ENCODE measurements at regions not wholly inside any gene's neighbourhood (a gene's known extent, or its start where the extent isn't known, plus 50 kb on each side); places are given as distances from the start of the nearest gene placed in this dataset.

DNA sequence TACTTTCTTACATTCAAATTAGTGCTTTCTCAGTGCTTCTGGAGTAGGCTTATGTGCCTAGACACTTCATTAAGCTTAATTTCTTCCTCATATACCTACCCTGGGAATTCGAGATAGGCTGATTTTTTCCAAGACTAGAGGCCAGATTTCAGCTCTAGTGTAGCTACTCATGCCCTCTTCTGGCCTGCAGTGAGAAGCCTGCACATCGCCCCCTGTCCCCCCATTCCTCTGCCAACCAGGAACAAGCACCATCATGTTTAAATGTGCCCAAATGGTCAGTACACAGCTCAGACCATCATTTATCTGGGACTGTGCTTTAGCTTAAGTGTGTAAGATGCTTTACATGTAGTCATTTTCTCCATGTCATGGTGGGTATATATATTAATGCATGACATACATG is 1218.8 kb upstream of the LRRTM1 start:
- no peak for DNase-seq
- Histone ChIP-seq H3K27me3 (no peaks in the 10 kb centered on the region), H3K9me3 (no peaks in the 10 kb centered on the region), H3K4me1 (no peaks in the 10 kb centered on the region), H3K4me3 (ENCODE audit: low read depth, low read length) (no peak overlapping the region), H3K36me3 (no peaks in the 10 kb centered on the region)
- TF ChIP-seq, protein P1, sequence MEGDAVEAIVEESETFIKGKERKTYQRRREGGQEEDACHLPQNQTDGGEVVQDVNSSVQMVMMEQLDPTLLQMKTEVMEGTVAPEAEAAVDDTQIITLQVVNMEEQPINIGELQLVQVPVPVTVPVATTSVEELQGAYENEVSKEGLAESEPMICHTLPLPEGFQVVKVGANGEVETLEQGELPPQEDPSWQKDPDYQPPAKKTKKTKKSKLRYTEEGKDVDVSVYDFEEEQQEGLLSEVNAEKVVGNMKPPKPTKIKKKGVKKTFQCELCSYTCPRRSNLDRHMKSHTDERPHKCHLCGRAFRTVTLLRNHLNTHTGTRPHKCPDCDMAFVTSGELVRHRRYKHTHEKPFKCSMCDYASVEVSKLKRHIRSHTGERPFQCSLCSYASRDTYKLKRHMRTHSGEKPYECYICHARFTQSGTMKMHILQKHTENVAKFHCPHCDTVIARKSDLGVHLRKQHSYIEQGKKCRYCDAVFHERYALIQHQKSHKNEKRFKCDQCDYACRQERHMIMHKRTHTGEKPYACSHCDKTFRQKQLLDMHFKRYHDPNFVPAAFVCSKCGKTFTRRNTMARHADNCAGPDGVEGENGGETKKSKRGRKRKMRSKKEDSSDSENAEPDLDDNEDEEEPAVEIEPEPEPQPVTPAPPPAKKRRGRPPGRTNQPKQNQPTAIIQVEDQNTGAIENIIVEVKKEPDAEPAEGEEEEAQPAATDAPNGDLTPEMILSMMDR (IDR thresholded peaks at IDR 0.05; ENCODE audit: low read depth, low read length), result no peak

DNA sequence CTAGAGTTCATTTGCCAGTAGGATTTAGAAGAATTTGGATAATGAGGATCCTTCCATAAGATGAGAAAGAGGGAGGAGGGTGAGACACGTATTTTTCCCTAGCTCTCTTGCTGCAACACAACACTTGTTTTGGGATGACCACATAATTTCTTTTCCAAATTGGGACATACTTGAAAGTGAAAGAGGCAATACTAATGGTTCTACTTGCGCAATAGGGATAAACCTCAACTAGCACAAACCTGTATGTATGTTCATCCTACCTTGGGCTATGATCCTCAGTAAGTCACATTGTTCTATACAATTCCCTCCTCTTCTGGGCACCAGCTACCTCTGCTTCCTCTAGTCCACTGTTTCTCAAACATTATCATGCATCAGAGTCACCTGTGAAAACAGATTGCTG is 1208.8 kb upstream of the LRRTM1 start:
- Histone ChIP-seq H3K4me3 (ENCODE audit: low read depth, low read length) (no peak overlapping the region), H3K36me3 (no peaks in the 10 kb centered on the region), H3K9me3 (no peaks in the 10 kb centered on the region), H3K4me1 (no peaks in the 10 kb centered on the region), H3K27me3 (no peaks in the 10 kb centered on the region)
- TF ChIP-seq, protein P1 (IDR thresholded peaks at IDR 0.05; ENCODE audit: low read depth, low read length), result no peak
- no peak for DNase-seq

DNA sequence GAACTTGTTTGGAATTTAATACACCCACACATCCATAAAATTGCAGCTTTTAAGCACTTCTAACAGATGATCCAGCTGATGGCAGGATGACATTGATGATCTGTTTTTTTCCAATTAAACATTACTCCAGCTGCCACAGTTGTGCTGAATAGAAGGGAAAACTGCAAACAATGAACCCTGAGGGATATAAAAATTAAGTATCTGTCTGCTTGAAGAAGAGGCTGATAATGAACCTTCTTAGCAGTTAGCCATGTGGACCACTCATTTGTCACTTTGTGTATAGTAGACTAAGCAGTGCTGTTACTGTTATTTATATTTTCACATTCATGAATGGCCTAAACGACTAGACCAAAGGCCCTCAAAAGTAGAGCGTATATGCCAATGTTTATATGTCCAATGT is 1201.0 kb upstream of the LRRTM1 start:
- Histone ChIP-seq H3K4me1 (no peaks in the 10 kb centered on the region), H3K27me3 (no peaks in the 10 kb centered on the region), H3K4me3 (ENCODE audit: low read depth, low read length) (no peak overlapping the region), H3K36me3 (no peaks in the 10 kb centered on the region), H3K9me3 (no peaks in the 10 kb centered on the region)
- TF ChIP-seq, protein P1 (IDR thresholded peaks at IDR 0.05; ENCODE audit: low read depth, low read length), result no peak
- DNase-seq, result no peak

DNA sequence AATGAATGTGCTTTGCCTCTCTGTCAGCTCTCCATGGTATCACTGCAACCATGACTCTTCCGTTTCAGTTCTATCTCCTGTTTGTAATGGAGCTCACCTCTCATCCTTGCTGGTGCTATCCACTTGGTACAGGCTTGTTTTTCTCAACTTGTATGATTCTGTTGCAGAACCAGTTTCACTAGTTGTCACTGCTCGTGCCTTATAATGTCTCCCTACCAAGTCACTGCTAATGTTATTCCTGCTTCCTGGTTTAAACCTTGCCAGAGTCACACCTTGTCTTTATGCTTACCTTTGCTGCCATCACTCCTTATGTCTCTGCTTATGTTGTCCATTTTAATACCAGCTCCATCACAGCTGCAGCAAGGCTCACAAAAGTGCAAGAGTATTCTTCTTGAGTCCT is 1191.0 kb upstream of the LRRTM1 start:
- no peaks in the 10 kb centered on the region for H3K27me3 ChIP-seq
- no peak for DNase-seq
- no peak overlapping the region for H3K4me3 ChIP-seq (ENCODE audit: low read depth, low read length)
- no peaks in the 10 kb centered on the region for H3K4me1 ChIP-seq
- no peaks in the 10 kb centered on the region for H3K9me3 ChIP-seq
- TF ChIP-seq, protein P1 (IDR thresholded peaks at IDR 0.05; ENCODE audit: low read depth, low read length), result no peak
- H3K36me3 ChIP-seq, result no peaks in the 10 kb centered on the region

DNA sequence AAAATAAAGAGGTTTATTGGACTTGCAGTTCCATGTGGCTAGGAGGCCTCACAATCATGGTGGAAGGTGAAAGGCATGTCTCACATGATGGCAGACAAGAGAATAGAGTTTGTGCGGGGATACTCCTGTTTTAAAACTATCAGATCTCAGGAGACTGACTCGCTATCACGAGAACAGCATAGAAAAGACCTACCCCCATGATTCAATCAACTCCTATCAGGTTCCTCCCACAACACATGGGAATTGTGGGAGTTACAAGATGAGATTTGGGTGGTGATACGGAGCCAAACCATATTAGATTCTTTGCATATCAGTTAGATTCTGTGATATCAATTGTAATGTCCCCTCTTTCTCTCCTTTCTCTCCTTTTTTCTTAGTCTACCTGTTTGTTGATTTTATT is 1178.7 kb upstream of the LRRTM1 start:
- TF ChIP-seq, protein P1 (IDR thresholded peaks at IDR 0.05; ENCODE audit: low read depth, low read length), result no peak
- H3K4me3 ChIP-seq (ENCODE audit: low read depth, low read length), result no peak overlapping the region
- DNase-seq, result no peak
- no peaks in the 10 kb centered on the region for H3K4me1 ChIP-seq
- no peaks in the 10 kb centered on the region for H3K36me3 ChIP-seq
- H3K27me3 ChIP-seq, result no peaks in the 10 kb centered on the region
- H3K9me3 ChIP-seq, result no peaks in the 10 kb centered on the region

DNA sequence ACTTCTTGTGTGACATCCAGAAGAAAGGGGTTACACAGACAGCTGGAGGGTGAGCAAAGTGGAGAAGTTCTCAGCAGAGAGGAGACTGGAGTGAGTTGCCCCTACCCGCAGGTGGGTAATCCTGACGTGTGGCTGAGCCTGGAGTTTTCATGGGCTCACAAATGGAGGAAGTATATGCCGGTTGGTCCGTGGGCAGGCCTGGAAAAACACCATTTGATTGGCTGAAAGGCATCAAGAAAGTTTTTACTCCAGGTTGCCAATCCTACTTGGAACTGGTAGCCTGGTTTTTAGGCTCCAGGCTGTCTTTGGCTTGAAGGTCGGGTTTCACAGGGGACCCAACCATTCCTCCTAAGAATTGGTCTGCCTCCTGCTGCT is 1177.4 kb upstream of the LRRTM1 start:
- Histone ChIP-seq H3K9me3 (no peaks in the 10 kb centered on the region), H3K4me3 (ENCODE audit: low read depth, low read length) (no peak overlapping the region), H3K4me1 (no peaks in the 10 kb centered on the region), H3K36me3 (no peaks in the 10 kb centered on the region), H3K27me3 (no peaks in the 10 kb centered on the region)
- TF ChIP-seq, protein P1 (IDR thresholded peaks at IDR 0.05; ENCODE audit: low read depth, low read length), result no peak
- DNase-seq, result no peak
